NCI-H2171 treated with DMSO at 0.1 percent for 48 hours (cell line): ENCODE measurements at regions not wholly inside any gene's neighbourhood (a gene's known extent, or its start where the extent isn't known, plus 50 kb on each side); places are given as distances from the start of the nearest gene placed in this dataset.

Experiments
- DNase-seq: peaks from one replicate; lab custom pipeline; 2025; lab: John Stamatoyannopoulos, UW

DNA sequence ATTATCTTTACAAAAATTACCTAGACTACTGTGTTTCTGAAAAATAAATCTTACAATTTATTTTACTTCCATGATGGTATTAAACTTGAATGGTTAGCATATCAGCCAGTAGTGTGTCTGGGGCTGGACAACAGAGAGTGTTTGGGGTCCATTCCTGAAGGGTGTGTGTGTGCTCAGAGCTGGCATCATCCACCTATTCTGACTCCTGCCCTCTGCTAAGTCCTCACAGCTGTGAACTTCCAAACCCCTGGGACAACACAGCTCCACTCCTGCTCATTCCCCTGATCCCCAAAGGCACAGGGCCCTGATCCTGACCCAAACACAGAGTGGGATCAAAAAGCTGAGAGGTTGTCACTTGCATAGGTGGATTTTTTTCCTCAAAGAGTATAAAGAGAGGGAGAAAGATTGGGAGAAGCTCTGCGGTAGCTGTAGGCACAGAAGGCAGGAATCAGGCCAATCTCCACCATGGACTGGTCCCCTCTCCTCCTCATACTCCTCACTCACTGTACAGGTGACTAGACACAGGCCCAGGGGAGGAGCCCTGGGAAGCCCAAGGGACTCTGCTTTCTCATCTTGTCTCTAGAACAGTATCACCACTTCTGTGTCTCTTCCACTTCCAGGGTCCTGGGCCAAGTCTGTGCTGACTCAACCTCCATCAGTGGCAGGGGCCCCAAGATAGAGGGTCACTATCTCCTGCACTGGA lies 55.7 kb upstream of the TOP3B start:
- no peak for DNase-seq

DNA sequence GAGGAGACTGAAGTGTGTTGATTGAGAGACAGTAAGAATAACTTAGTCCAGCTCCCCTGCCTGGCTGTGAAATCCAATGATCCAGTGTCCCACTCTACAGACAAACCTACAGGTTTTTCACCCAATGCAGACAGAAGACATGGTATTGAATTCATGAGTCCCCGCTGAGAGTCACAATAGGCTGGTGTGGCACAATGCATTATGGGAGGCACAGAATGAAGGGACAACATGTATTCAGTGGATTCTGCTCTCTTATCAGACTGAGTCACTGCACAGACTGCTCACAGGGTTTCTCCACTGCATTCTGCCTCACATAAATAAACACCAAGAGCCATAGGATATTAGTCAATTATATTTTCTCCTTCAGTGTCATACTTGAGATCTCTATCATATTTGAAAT lies 55.2 kb upstream of the TOP3B start:
- DNase-seq = no peak

DNA sequence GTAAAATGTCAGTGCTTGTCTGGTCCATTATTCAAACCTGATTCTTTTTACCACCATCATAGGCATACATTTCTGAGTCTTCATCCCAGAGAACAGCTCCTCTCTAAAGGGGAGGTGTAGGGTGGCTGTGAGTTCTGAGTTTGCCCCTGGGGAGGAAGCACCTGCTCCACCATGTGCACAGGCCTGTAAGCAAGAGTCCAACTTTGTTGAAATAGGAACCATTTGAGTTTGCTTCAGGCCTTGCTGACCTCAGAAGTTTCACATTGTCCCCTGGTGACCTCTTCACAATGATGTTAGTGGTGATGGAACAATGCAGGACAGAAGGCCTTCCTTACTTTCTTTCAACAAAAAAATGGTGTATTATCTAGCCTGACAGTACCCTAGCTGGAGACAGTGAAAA lies 54.6 kb upstream of the TOP3B start:
- DNase-seq = no peak

DNA sequence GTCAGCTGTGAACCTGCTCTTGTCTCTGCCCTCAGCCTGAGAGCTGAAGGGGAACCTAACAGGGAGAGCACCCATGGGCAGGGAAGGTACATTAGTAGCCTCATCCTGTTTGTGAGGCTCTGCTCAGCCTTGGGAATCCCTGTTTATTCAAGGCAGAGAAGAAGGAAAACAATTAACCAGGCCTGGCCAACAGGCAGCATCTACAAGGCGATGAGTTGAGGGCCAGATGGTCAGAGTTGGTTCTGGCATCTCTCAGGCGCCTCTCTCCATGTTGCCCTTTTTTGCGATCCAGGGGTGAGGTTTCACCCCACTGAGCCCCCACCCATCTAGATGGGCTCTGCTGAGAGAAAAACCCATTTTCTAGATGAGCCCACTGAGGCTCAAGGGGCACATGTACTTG lies 54.0 kb upstream of the TOP3B start:
- no peak for DNase-seq

DNA sequence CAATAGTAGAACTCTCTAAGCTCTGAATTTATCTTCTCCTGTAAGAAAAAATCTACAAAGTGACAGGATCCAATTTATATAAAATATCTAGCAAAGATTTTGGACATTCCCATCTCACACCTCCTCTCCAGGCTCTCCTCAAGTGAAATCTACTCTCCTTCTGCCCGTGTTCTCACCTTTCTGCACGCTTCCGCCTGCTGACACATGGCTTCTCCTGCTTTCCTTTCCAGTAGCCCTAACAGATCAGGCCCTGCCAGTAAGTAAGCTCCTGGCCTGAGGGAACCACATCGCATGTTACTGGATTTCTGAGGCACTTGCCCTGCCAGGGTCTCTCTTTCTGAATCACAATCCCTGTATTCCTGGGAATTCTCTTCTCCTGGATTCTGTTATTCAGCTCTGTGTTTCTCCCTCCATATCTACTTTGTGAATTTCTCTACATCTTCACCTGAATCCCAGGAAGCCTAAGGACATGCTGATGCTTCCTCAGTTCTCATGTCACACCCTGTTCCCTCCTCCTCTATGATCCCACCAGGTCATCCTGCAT lies 53.3 kb upstream of the TOP3B start:
- DNase-seq = no peak

DNA sequence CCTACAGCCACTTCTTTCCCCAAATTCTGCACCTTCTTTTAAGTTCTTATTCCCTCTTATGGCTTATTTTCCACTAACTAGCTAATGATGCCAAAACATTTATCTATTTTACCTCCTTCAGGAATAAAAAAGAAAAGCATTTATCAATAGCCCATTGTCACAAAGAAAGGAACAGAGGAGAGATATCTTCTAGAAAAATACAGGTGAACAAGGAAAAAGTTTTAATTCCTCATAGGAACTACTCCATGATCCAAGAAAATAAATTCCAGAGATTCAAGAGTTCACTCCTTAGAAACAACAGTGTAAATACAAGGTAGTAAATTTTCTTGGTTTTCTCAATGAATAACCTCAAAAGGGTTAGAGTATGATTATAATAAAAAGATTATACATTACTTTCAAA lies 52.6 kb upstream of the TOP3B start:
- DNase-seq = no peak

DNA sequence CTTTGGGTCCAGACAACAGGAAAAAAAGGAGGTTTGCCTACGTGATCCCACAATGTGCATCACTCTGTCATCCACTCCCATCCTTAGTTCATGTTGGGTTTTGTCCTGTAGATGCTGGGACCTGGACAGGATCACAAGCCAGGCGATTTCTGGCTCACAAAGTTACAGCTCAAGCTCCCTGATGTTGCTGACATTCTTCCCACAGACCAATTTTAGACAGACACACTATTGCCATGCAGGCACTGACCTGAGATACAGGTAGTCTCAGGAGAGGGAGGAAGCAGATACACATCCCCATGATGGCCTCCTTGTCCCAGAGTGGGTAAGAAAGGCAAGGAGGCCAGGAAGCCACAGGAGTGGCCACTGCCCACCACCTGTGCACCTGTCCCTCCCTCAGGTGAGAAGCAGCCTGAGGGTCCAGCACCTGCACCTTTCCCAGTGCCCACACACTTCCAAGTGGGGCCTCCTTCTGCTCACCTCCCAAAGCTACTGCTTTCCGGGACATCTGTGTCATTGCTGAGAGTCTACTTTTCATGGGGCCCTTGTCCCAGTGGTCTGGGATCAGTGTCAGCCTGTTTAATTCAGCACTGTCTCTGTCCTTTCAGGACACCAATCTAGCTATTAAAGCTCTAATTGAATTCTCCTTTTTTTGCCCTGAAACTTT lies 52.0 kb upstream of the TOP3B start:
- no peak for DNase-seq

DNA sequence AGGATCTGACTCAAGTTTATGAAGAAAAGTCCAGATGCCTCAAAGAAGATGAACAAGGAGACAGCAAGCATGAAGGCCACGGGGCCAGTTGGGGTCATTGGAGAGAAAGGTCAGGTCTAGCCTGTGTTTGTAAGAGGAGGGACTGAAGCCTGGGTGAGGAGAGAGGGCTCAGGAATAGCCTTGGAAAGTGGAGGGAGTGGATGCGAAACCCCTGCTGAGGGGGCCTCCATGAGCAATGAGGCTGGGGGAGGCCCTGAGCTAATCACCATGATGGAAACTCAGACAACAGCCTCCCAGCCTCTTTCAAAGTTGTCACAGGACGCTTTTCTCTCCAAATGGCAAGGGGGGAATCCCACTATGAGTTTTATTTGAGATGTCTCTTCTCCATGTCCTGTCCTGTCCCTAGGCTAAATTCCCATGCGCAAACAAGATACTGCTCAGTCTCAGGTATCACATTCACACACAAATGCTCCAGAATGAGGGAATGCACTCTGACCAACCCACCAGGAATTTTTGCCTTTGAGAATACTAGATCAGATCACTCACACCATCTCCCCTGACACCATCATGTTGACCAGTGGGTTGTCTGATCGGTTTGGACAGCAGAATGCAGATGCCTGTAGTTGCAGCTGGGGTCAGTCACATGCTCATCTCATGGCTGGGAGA lies 51.3 kb upstream of the TOP3B start:
- DNase-seq = no peak

DNA sequence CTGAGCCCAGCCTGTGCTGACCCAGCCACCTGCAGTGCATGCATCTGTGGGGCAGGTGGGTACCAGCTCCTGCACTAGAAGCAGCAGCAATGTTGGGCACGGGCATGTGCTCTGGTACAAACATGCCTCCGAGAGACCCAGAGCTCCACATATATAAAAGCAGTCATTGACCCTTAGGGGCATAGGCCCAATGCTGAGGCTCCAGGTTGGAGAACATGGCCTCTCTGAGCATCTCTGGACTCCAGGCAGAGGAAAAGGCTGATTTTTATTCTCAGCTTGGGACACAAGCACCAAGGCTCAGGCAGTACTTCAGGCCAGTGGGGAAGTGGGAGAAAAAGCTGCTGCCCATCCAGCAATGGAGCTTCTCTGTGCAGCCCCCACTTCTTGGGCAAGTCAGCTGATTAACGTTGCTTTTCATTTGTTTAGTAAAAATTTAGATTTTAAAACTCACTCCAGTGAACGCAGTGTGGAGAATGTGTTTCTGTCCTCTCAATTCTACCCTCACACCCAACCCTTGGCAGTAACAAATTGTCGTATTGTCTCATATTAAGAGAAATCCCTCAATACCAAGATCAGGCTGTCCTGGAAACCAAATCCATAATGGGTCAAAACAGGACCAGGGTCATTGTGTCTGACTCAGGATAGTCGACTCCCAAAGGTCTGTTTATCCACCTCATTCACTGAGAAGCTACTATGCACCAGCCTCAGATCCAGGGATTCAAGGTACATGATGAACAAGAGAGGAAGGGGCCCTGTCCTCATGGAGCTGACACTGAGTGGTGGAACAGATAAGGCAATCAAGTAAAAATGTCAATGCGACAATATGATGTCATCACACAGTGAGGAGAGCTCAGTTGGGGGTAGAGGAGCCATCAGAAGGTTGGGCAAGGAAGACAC lies 50.6 kb upstream of the TOP3B start:
- no peak for DNase-seq

DNA sequence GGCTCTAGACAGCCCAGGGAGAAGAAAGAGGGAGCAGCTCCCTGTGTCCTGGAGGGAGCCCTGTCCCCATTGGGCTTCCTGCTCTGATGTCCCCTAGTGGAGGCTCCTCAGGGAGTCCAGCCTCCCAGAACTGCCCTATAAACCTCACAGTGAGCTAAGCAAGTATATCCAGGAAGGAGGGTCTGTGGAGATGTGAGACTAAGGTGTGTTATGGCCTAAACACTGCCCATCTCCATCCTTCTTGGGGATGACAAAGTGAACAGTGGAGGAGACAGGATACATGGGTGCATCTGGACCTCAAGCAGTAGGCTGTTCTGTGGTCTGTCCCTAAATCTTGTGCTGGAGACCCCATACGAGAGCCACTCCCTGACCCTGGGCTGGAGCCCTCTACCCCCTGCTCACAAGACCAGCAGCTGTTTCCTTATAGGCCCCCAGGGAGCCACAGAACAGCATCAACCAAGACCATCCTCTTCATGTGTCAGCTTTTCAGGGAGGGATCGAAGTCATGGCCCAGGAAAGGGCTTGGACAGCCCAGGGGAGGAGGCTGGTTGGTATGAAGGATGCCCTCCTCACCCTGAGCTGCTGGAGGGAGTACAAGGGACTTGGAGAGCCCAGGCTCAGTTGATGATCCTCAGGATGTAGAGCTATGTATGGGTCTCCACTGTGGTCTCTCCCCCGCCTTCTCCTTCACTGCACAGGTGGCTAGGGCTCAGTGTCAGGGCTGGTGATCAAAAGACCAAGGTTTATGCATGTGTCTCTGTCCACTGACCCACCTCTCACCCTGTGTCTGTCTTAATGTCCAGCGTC lies 49.7 kb upstream of the TOP3B start:
- no peak for DNase-seq
